ENCODE measurements at regions not wholly inside any gene's neighbourhood (a gene's known extent, or its start where the extent isn't known, plus 50 kb on each side); places are given as distances from the start of the nearest gene placed in this dataset.

- Mint-ChIP-seq H3K4me3 (no peak overlapping the region), H3K4me1 (ENCODE audit: low read depth) (no peaks in the 10 kb centered on the region), H3K9me3 (no peaks in the 10 kb centered on the region), H3K27me3 (no peaks in the 10 kb centered on the region), H3K27ac (no peak overlapping the region), H3K36me3 (ENCODE audit: low read depth) (no peaks in the 10 kb centered on the region)
- DNase-seq (no peak), ATAC-seq (ENCODE audit: poor library complexity) (no peak)
- H3K27me3 ChIP-seq (ENCODE audit: control insufficient read depth in 1 of 2, insufficient read depth in 2 of 2, low read length in 2 of 2): no peaks in the 10 kb centered on the region
- H3K36me3 ChIP-seq (ENCODE audit: insufficient read depth, low read length): no peaks in the 10 kb centered on the region
- intact Hi-C loops (cut with DNase I, micrococcal nuclease): no loop called here
- POLR2A ChIA-PET: no interaction called here
- no peaks in the 10 kb centered on the region for H3K4me1 ChIP-seq (ENCODE audit: insufficient read depth, low read length)
- H3K4me3 ChIP-seq (ENCODE audit: low read length): no peak overlapping the region
- peaks cover 0 to 5% of the 10 kb centered on the region in 2 experiments for H3K9me3 ChIP-seq (ENCODE audit: control insufficient read depth in 1 of 2, insufficient read depth in 1 of 2, low read length in 2 of 2)
- TF ChIP-seq CTCF (IDR thresholded peaks at IDR 0.05): no peak
- H3K27ac ChIP-seq (ENCODE audit: low read depth in 1 of 2, low read length in 2 of 2): no peak overlapping the region
- CTCF ChIA-PET: no interaction called here
Observed at GRCh38 chr11:79675081-79675480, 234.3 kb upstream of the TENM4 start.

GRCh38 chr11:79672786-79673185 is 232.0 kb upstream of the TENM4 start:
- H3K27me3 ChIP-seq (ENCODE audit: control insufficient read depth in 1 of 2, insufficient read depth in 2 of 2, low read length in 2 of 2): no peaks in the 10 kb centered on the region
- no peak overlapping the region for H3K27ac ChIP-seq (ENCODE audit: low read depth in 1 of 2, low read length in 2 of 2)
- peaks cover 0 to 10% of the 10 kb centered on the region in 2 experiments for H3K9me3 ChIP-seq (ENCODE audit: control insufficient read depth in 1 of 2, insufficient read depth in 1 of 2, low read length in 2 of 2)
- no peaks in the 10 kb centered on the region for H3K36me3 Mint-ChIP-seq (ENCODE audit: low read depth)
- H3K4me1 Mint-ChIP-seq (ENCODE audit: low read depth): no peaks in the 10 kb centered on the region
- DNase-seq: no peak
- H3K4me3 ChIP-seq (ENCODE audit: low read length): no peak overlapping the region
- intact Hi-C loops (cut with DNase I, micrococcal nuclease): no loop called here
- H3K36me3 ChIP-seq (ENCODE audit: insufficient read depth, low read length): no peaks in the 10 kb centered on the region
- H3K4me1 ChIP-seq (ENCODE audit: insufficient read depth, low read length): no peaks in the 10 kb centered on the region
- no peak for TF ChIP-seq CTCF (IDR thresholded peaks at IDR 0.05)
- POLR2A ChIA-PET: no interaction called here
- H3K9me3 Mint-ChIP-seq: no peaks in the 10 kb centered on the region
- CTCF ChIA-PET: no interaction called here
- ATAC-seq (ENCODE audit: poor library complexity): no peak
- no peaks in the 10 kb centered on the region for H3K27me3 Mint-ChIP-seq
- H3K27ac Mint-ChIP-seq: no peak overlapping the region
- H3K4me3 Mint-ChIP-seq: no peak overlapping the region

- H3K27ac Mint-ChIP-seq: no peak overlapping the region
- Histone ChIP-seq H3K9me3 (ENCODE audit: control insufficient read depth in 1 of 2, insufficient read depth in 1 of 2, low read length in 2 of 2) (peaks cover 0 to 11% of the 10 kb centered on the region in 2 experiments), H3K27me3 (ENCODE audit: control insufficient read depth in 1 of 2, insufficient read depth in 2 of 2, low read length in 2 of 2) (no peaks in the 10 kb centered on the region), H3K4me3 (ENCODE audit: low read length) (no peak overlapping the region), H3K4me1 (ENCODE audit: insufficient read depth, low read length) (no peaks in the 10 kb centered on the region), H3K27ac (ENCODE audit: low read depth in 1 of 2, low read length in 2 of 2) (no peak overlapping the region), H3K36me3 (ENCODE audit: insufficient read depth, low read length) (no peaks in the 10 kb centered on the region)
- DNase-seq (no peak), ATAC-seq (ENCODE audit: poor library complexity) (no peak)
- H3K36me3 Mint-ChIP-seq (ENCODE audit: low read depth): no peaks in the 10 kb centered on the region
- no peaks in the 10 kb centered on the region for H3K9me3 Mint-ChIP-seq
- no peaks in the 10 kb centered on the region for H3K4me1 Mint-ChIP-seq (ENCODE audit: low read depth)
- H3K27me3 Mint-ChIP-seq: no peaks in the 10 kb centered on the region
- TF ChIP-seq CTCF (IDR thresholded peaks at IDR 0.05): no peak
- POLR2A ChIA-PET: no interaction called here
- CTCF ChIA-PET: no interaction called here
- no peak overlapping the region for H3K4me3 Mint-ChIP-seq
- intact Hi-C loops (cut with DNase I, micrococcal nuclease): no loop called here
Observed at GRCh38 chr11:79671401-79671800, 230.6 kb upstream of the TENM4 start.

All from CD4-positive, alpha-beta T cell (primary cell).